Ovary (tissue), 3 donors: ENCODE measurements at regions not wholly inside any gene's neighbourhood (a gene's known extent, or its start where the extent isn't known, plus 50 kb on each side); places are given as distances from the start of the nearest gene placed in this dataset.

Source experiments
- CTCF ChIP-seq, 3 donors: fragments of 450-650 bp in 2 of 3; fragments of 200-600 bp in 1 of 3; IDR thresholded peaks; one replicate each; pipeline versions ENCODE4 v1.5.1 to v1.8.0; 2016 to 2022; ENCODE audit warnings: antibody characterized with exemption in 3 of 3, mild to moderate bottlenecking in 1 of 3
- EP300 ChIP-seq: sonication (generic); formaldehyde crosslinking; IDR thresholded peaks from one replicate; pipeline ENCODE4 v1.6.1; 2017; ENCODE audit warnings: antibody characterized with exemption
- POLR2A ChIP-seq: fragments of 450-650 bp; IDR thresholded peaks from one replicate; pipeline ENCODE4 v1.6.1; 2017; ENCODE audit warnings: antibody characterized with exemption, mild to moderate bottlenecking, moderate library complexity
- donor health status: DM: no; HTN: no; CAD: no.

GRCh38 chr13:105262579-105262978 lies 1272.9 kb downstream of the EFNB2 start:
- TF ChIP-seq CTCF (IDR thresholded peaks at IDR 0.05) (no peak), POLR2A (no peak), EP300 (no peak)
